Epithelial cell of esophagus (primary cell): ENCODE measurements at regions not wholly inside any gene's neighbourhood (a gene's known extent, or its start where the extent isn't known, plus 50 kb on each side); places are given as distances from the start of the nearest gene placed in this dataset.

Experiments used
- DNase-seq: peaks from one replicate; pipeline ENCODE4 v3.0.0; 2010; ENCODE audit warnings: low read depth
- H3K4me3 ChIP-seq: 2 replicates; pipeline ENCODE4 v1.5.1; 2011; ENCODE audit warnings: mild to moderate bottlenecking, low read length, control low read depth
- CTCF ChIP-seq: IDR thresholded peaks from 2 replicates; pipeline ENCODE4 v1.5.1; 2011; ENCODE audit warnings: low read depth, mild to moderate bottlenecking, low read length, control low read depth, inconsistent platforms; ENCODE audit not compliant: insufficient read depth; ENCODE audit errors: missing control alignments

- no peak for DNase-seq
- no peak overlapping the region for H3K4me3 ChIP-seq
- TF ChIP-seq CTCF = no peak
Measured at GRCh38 chr9:21687351-21687750, 115.1 kb upstream of the MTAP start.

GRCh38 chr9:21688108-21689102 is 114.0 kb upstream of the MTAP start:
- peak overlapping the region; percentile 1 for H3K4me3 ChIP-seq
- TF ChIP-seq CTCF = no peak
- DNase-seq = peak; percentile 87

- DNase-seq = peak; percentile 55
- no peak for TF ChIP-seq CTCF
- H3K4me3 ChIP-seq = no peak overlapping the region
Measured at GRCh38 chr9:21689854-21690253, 112.6 kb upstream of the MTAP start.

- no peak for DNase-seq
- TF ChIP-seq CTCF = no peak
- H3K4me3 ChIP-seq = no peak overlapping the region
Measured at GRCh38 chr9:21690561-21690960, 111.9 kb upstream of the MTAP start.

GRCh38 chr9:21692390-21692789 is 110.0 kb upstream of the MTAP start:
- TF ChIP-seq CTCF = no peak
- no peak for DNase-seq
- H3K4me3 ChIP-seq = no peak overlapping the region

GRCh38 chr9:21694424-21694823 is 108.0 kb upstream of the MTAP start:
- no peak overlapping the region for H3K4me3 ChIP-seq
- no peak for DNase-seq
- TF ChIP-seq CTCF = no peak

GRCh38 chr9:21695443-21695842 is 107.0 kb upstream of the MTAP start:
- no peak for DNase-seq
- no peak for TF ChIP-seq CTCF

More at GRCh38 chr9:21695443-21695842, 107.0 kb upstream of the MTAP start:
- no peak overlapping the region for H3K4me3 ChIP-seq
